ENCODE measurements at regions not wholly inside any gene's neighbourhood (a gene's known extent, or its start where the extent isn't known, plus 50 kb on each side); places are given as distances from the start of the nearest gene placed in this dataset.

- TF ChIP-seq CTCF (conservative IDR thresholded peaks at IDR 0.05; ENCODE audit: low read length) (no peak), EZH2phosphoT487 (IDR thresholded peaks at IDR 0.05; ENCODE audit: borderline replicate concordance) (no peak)
Observed at GRCh38 chr6:166802401-166802800, 153.9 kb downstream of the RNASET2 start.

Data from Loucy (cell line).